Karpas-422 (cell line): ENCODE measurements at regions not wholly inside any gene's neighbourhood (a gene's known extent, or its start where the extent isn't known, plus 50 kb on each side); places are given as distances from the start of the nearest gene placed in this dataset.

Experiments used
- DNase-seq: peaks from one replicate; pipeline ENCODE4 v3.0.0-alpha.2; 2015
- H2AFZ ChIP-seq: fragments of 200-600 bp; sonication (generic); 2 replicates; pipeline ENCODE4 v1.6.1; 2014; ENCODE audit warnings: antibody characterized with exemption, low read length, mixed read lengths
- H3K27ac ChIP-seq: fragments of 200-600 bp; sonication (generic); 2 replicates; pipeline ENCODE4 v1.5.1; 2014; ENCODE audit warnings: mild to moderate bottlenecking, low read length, moderate library complexity
- H3K27me3 ChIP-seq: fragments of 200-600 bp; sonication (generic); 2 replicates; pipeline ENCODE4 v1.6.1; 2014; ENCODE audit warnings: low read length, mixed read lengths
- H3K36me3 ChIP-seq: fragments of 200-600 bp; sonication (generic); 2 replicates; pipeline ENCODE4 v1.6.1; 2014; ENCODE audit warnings: low read length, mixed read lengths; ENCODE audit not compliant: insufficient read depth
- H3K4me1 ChIP-seq: fragments of 200-600 bp; sonication (generic); 2 replicates; pipeline ENCODE4 v1.6.1; 2014; ENCODE audit warnings: mild to moderate bottlenecking, low read length, mixed read lengths
- H3K4me2 ChIP-seq: fragments of 200-600 bp; sonication (generic); 2 replicates; pipeline ENCODE4 v1.6.1; 2014; ENCODE audit warnings: low read length, low read depth, mild to moderate bottlenecking; ENCODE audit not compliant: poor library complexity, severe bottlenecking
- H3K4me3 ChIP-seq: fragments of 200-600 bp; sonication (generic); 2 replicates; pipeline ENCODE4 v1.5.1; 2014; ENCODE audit warnings: mild to moderate bottlenecking, antibody characterized with exemption, low read length, mixed read lengths
- H3K79me2 ChIP-seq: fragments of 200-600 bp; sonication (generic); 2 replicates; pipeline ENCODE4 v1.6.1; 2014; ENCODE audit warnings: mild to moderate bottlenecking, low read length, mixed read lengths
- H3K9ac ChIP-seq: fragments of 200-600 bp; sonication (generic); 2 replicates; pipeline ENCODE4 v1.6.0; 2014; ENCODE audit warnings: low read length
- H3K9me2 ChIP-seq: fragments of 200-600 bp; sonication (generic), shearing (Covaris generic); replicated peaks from 2 replicates; pipeline ENCODE4 v1.6.0; 2014; ENCODE audit warnings: mild to moderate bottlenecking, low read length, moderate library complexity; ENCODE audit not compliant: insufficient read depth
- H3K9me3 ChIP-seq: fragments of 300-700, 200-600 bp; sonication (generic); 2 replicates; pipeline ENCODE4 v1.6.1; 2014; ENCODE audit warnings: low read length, mixed read lengths
- H4K20me1 ChIP-seq: fragments of 200-600 bp; sonication (generic); 2 replicates; pipeline ENCODE4 v1.6.1; 2014; ENCODE audit warnings: mild to moderate bottlenecking, antibody characterized with exemption, low read length, low read depth; ENCODE audit not compliant: insufficient read depth

GRCh38 chr1:239189998-239190512 is 196.3 kb upstream of the CHRM3 start:
- no peaks in the 10 kb centered on the region for H3K4me1 ChIP-seq
- no peaks in the 10 kb centered on the region for H3K27me3 ChIP-seq
- no peak overlapping the region for H3K9ac ChIP-seq
- H3K27ac ChIP-seq = no peak overlapping the region
- H3K79me2 ChIP-seq = no peaks in the 10 kb centered on the region
- H3K9me2 ChIP-seq = no peaks in the 10 kb centered on the region
- no peak for DNase-seq
- no peak overlapping the region for H3K4me3 ChIP-seq
- peaks cover 15% of the 10 kb centered on the region for H3K9me3 ChIP-seq
- H3K36me3 ChIP-seq = no peaks in the 10 kb centered on the region
- H2AFZ ChIP-seq = no peak overlapping the region
- no peaks in the 10 kb centered on the region for H4K20me1 ChIP-seq
- H3K4me2 ChIP-seq = no peak overlapping the region

GRCh38 chr1:239186487-239186886 is 199.9 kb upstream of the CHRM3 start:
- DNase-seq = no peak
- Histone ChIP-seq H3K9ac (no peak overlapping the region), H3K27me3 (no peaks in the 10 kb centered on the region), H2AFZ (no peak overlapping the region), H3K9me2 (no peaks in the 10 kb centered on the region), H4K20me1 (no peaks in the 10 kb centered on the region), H3K79me2 (no peaks in the 10 kb centered on the region), H3K4me3 (no peak overlapping the region), H3K27ac (no peak overlapping the region), H3K4me1 (no peaks in the 10 kb centered on the region), H3K36me3 (no peaks in the 10 kb centered on the region), H3K4me2 (no peak overlapping the region), H3K9me3 (peaks cover 10% of the 10 kb centered on the region; the same call in 1 of the 2 replicates)

GRCh38 chr1:239185245-239185619 is 201.1 kb upstream of the CHRM3 start:
- Histone ChIP-seq H3K9ac (no peak overlapping the region), H3K4me2 (no peak overlapping the region), H3K27ac (no peak overlapping the region), H3K36me3 (no peaks in the 10 kb centered on the region), H2AFZ (no peak overlapping the region), H3K9me3 (peaks cover 10% of the 10 kb centered on the region; the same call in 1 of the 2 replicates), H3K4me3 (no peak overlapping the region), H3K79me2 (no peaks in the 10 kb centered on the region), H3K9me2 (no peaks in the 10 kb centered on the region), H3K27me3 (no peaks in the 10 kb centered on the region), H4K20me1 (no peaks in the 10 kb centered on the region), H3K4me1 (no peaks in the 10 kb centered on the region)
- no peak for DNase-seq

GRCh38 chr1:239184561-239185244 is 201.7 kb upstream of the CHRM3 start:
- H3K4me1 ChIP-seq = no peaks in the 10 kb centered on the region
- no peaks in the 10 kb centered on the region for H4K20me1 ChIP-seq
- no peak overlapping the region for H2AFZ ChIP-seq
- no peaks in the 10 kb centered on the region for H3K79me2 ChIP-seq
- H3K9ac ChIP-seq = no peak overlapping the region
- no peaks in the 10 kb centered on the region for H3K36me3 ChIP-seq
- H3K9me2 ChIP-seq = no peaks in the 10 kb centered on the region
- no peak overlapping the region for H3K4me3 ChIP-seq
- DNase-seq = no peak
- no peak overlapping the region for H3K27ac ChIP-seq
- H3K27me3 ChIP-seq = no peaks in the 10 kb centered on the region
- H3K4me2 ChIP-seq = no peak overlapping the region
- H3K9me3 ChIP-seq = peaks cover 10% of the 10 kb centered on the region; the same call in 1 of the 2 replicates

GRCh38 chr1:239178961-239179360 is 207.4 kb upstream of the CHRM3 start:
- Histone ChIP-seq H3K4me2 (no peak overlapping the region), H2AFZ (no peak overlapping the region), H3K36me3 (no peaks in the 10 kb centered on the region), H3K9ac (no peak overlapping the region), H3K27me3 (no peaks in the 10 kb centered on the region), H3K4me3 (no peak overlapping the region), H3K27ac (no peak overlapping the region), H3K79me2 (no peaks in the 10 kb centered on the region), H3K9me2 (no peaks in the 10 kb centered on the region), H3K4me1 (no peaks in the 10 kb centered on the region), H4K20me1 (no peaks in the 10 kb centered on the region), H3K9me3 (peaks cover 7% of the 10 kb centered on the region; the same call in 1 of the 2 replicates)
- no peak for DNase-seq

GRCh38 chr1:239174880-239175279 is 211.5 kb upstream of the CHRM3 start:
- no peaks in the 10 kb centered on the region for H3K27me3 ChIP-seq
- no peaks in the 10 kb centered on the region for H4K20me1 ChIP-seq

GRCh38 chr1:239170828-239171227 is 215.5 kb upstream of the CHRM3 start:
- no peak for DNase-seq
- H3K9ac ChIP-seq = no peak overlapping the region
- no peak overlapping the region for H2AFZ ChIP-seq
- H3K4me2 ChIP-seq = no peak overlapping the region
- H4K20me1 ChIP-seq = no peaks in the 10 kb centered on the region
- no peaks in the 10 kb centered on the region for H3K27me3 ChIP-seq
- H3K4me3 ChIP-seq = no peak overlapping the region
- H3K27ac ChIP-seq = no peak overlapping the region
- no peaks in the 10 kb centered on the region for H3K36me3 ChIP-seq
- no peaks in the 10 kb centered on the region for H3K9me2 ChIP-seq
- H3K4me1 ChIP-seq = no peaks in the 10 kb centered on the region
- peaks cover 38% of the 10 kb centered on the region for H3K9me3 ChIP-seq
- H3K79me2 ChIP-seq = no peaks in the 10 kb centered on the region

More at GRCh38 chr1:239174880-239175279, 211.5 kb upstream of the CHRM3 start:
- H3K4me1 ChIP-seq = no peaks in the 10 kb centered on the region
- H3K4me3 ChIP-seq = no peak overlapping the region
- no peak overlapping the region for H2AFZ ChIP-seq
- H3K9me3 ChIP-seq = peaks cover 23% of the 10 kb centered on the region
- no peak for DNase-seq
- H3K9me2 ChIP-seq = no peaks in the 10 kb centered on the region
- no peak overlapping the region for H3K27ac ChIP-seq
- H3K9ac ChIP-seq = no peak overlapping the region
- H3K79me2 ChIP-seq = no peaks in the 10 kb centered on the region
- H3K36me3 ChIP-seq = no peaks in the 10 kb centered on the region
- no peak overlapping the region for H3K4me2 ChIP-seq

GRCh38 chr1:239169276-239169675 is 217.1 kb upstream of the CHRM3 start:
- Histone ChIP-seq H3K9ac (no peak overlapping the region), H3K9me2 (no peaks in the 10 kb centered on the region), H3K27ac (no peak overlapping the region), H2AFZ (no peak overlapping the region), H3K36me3 (no peaks in the 10 kb centered on the region), H3K79me2 (no peaks in the 10 kb centered on the region), H3K4me1 (no peaks in the 10 kb centered on the region), H3K27me3 (no peaks in the 10 kb centered on the region), H3K4me3 (no peak overlapping the region), H3K4me2 (no peak overlapping the region), H3K9me3 (peaks cover 37% of the 10 kb centered on the region), H4K20me1 (no peaks in the 10 kb centered on the region)
- DNase-seq = no peak
